GM12878 (cell line): ENCODE measurements at regions not wholly inside any gene's neighbourhood (a gene's known extent, or its start where the extent isn't known, plus 50 kb on each side); places are given as distances from the start of the nearest gene placed in this dataset.
"Not testable (repeated sequence)": the region's sequence is repeated elsewhere in the genome, so short reads cannot be mapped to it uniquely, and the experiment has no call there.

ENCODE experiments used
- ATAC-seq: fragments of 200-7000 bp; cut with Tn5 transposase; 3 replicates; pipeline ENCODE4 v1.9.1; 2020; ENCODE audit warnings: mild to moderate bottlenecking, moderate library complexity
- BruUV-seq: library from RNA; stranded (reverse); fragments of 400-500 nt; replicated peaks from 2 replicates; lab custom pipeline; 2021; lab: Mats Ljungman, UMichigan
- CTCF ChIA-PET: fragments of 300-600 bp; sonication (Branson Sonifier 250); formaldehyde crosslinking; extraction: SDS; loops from one replicate; lab custom pipeline; 2021; ENCODE audit warnings: inconsistent platforms; lab: Yijun Ruan, JAX
- POLR2A ChIA-PET: fragments of 350-600 bp; formaldehyde crosslinking; extraction: SDS; loops from one replicate; lab custom pipeline; 2021; ENCODE audit warnings: inconsistent platforms; lab: Charles Lee
- RAD21 ChIA-PET: fragments of 300-600 bp; sonication (Branson Sonifier 250); formaldehyde crosslinking; loops from one replicate; lab custom pipeline; 2023; ENCODE audit warnings: antibody characterized with exemption; ENCODE audit not compliant: unreplicated experiment; lab: Charles Lee
- SMC1A ChIA-PET: fragments of 300-600 bp; sonication (Branson Sonifier 250); formaldehyde crosslinking; loops from one replicate; lab custom pipeline; 2023; ENCODE audit not compliant: unreplicated experiment, uncharacterized antibody; lab: Charles Lee
- DNase-seq: peaks from one replicate; pipeline ENCODE4 v3.0.0-alpha.2; 2011; ENCODE audit warnings: low read depth, low spot score
- FAIRE-seq: peaks from 3 replicates; lab custom pipeline; 2011; peaks lifted over from hg19 to GRCh38; lab: Jason Lieb, UNC
- H2AFZ ChIP-seq: 2 replicates; pipeline ENCODE4 v1.6.0; 2011; ENCODE audit warnings: low read depth, low read length, control low read depth; ENCODE audit not compliant: control insufficient read depth
- H3K27ac ChIP-seq: 2 replicates; pipeline ENCODE4 v1.5.1; 2011; ENCODE audit warnings: control low read depth; ENCODE audit not compliant: control insufficient read depth, insufficient read depth
- H3K27me3 ChIP-seq, 2 experiments: replicated peaks in 1 of 2; 2 replicates each; pipeline versions ENCODE4 v1.6.0 to v1.6.1; 2011; ENCODE audit warnings: low read length in 1 of 2; ENCODE audit not compliant: control insufficient read depth in 2 of 2, insufficient read depth in 2 of 2
- H3K36me3 ChIP-seq, 2 experiments: 2 replicates each; pipeline ENCODE4 v1.5.1; 2011; ENCODE audit warnings: low read length in 1 of 2; ENCODE audit not compliant: control insufficient read depth in 2 of 2, insufficient read depth in 2 of 2
- H3K4me1 ChIP-seq: 2 replicates; pipeline ENCODE4 v1.6.1; 2011; ENCODE audit warnings: mild to moderate bottlenecking, low read length, moderate library complexity, mixed read lengths; ENCODE audit not compliant: control insufficient read depth, insufficient read depth
- H3K4me2 ChIP-seq: 2 replicates; pipeline ENCODE4 v1.6.0; 2011; ENCODE audit warnings: control low read depth; ENCODE audit not compliant: control insufficient read depth, insufficient read depth
- H3K4me3 ChIP-seq: fragments of 200-600 bp; sonication (generic); 2 replicates; pipeline ENCODE4 v1.5.1; 2016
- H3K79me2 ChIP-seq: 2 replicates; pipeline ENCODE4 v1.6.0; 2011; ENCODE audit warnings: low read length; ENCODE audit not compliant: control insufficient read depth, insufficient read depth
- H3K9ac ChIP-seq: 2 replicates; pipeline ENCODE4 v1.8.0; 2011; ENCODE audit warnings: low read length, control low read depth, mixed read lengths; ENCODE audit not compliant: control insufficient read depth, insufficient read depth
- H3K9me3 ChIP-seq: replicated peaks from 3 replicates; pipeline ENCODE4 v1.5.1; 2011; ENCODE audit warnings: mild to moderate bottlenecking, low read length; ENCODE audit not compliant: control insufficient read depth, insufficient read depth
- H4K20me1 ChIP-seq: 2 replicates; pipeline ENCODE4 v1.6.0; 2011; ENCODE audit not compliant: control insufficient read depth, insufficient read depth
- ASH2L ChIP-seq: fragments of 300-600, 200-600 bp; sonication (generic); IDR thresholded peaks from 2 replicates; pipeline ENCODE4 v1.6.1; 2017; ENCODE audit warnings: low read depth, mild to moderate bottlenecking, borderline replicate concordance
- EZH2 ChIP-seq: IDR thresholded peaks from 2 replicates; pipeline ENCODE4 v1.6.1; 2012; ENCODE audit warnings: low read depth, mild to moderate bottlenecking, control low read depth, inconsistent platforms, low read length, borderline replicate concordance; ENCODE audit not compliant: control insufficient read depth
- IKZF1 ChIP-seq: fragments of 450-650 bp; conservative IDR thresholded peaks from 2 replicates; pipeline ENCODE4 v1.6.1; 2017; ENCODE audit warnings: antibody characterized with exemption, mild to moderate bottlenecking
- KAT2A ChIP-seq: conservative IDR thresholded peaks from 2 replicates; pipeline ENCODE4 v1.6.1; 2011; ENCODE audit warnings: low read depth, low read length; ENCODE audit not compliant: control insufficient read depth
- MTA2 ChIP-seq: fragments of 450-650 bp; IDR thresholded peaks from 2 replicates; pipeline ENCODE4 v1.6.1; 2016; ENCODE audit warnings: low read depth, mild to moderate bottlenecking, moderate library complexity
- RUNX3 ChIP-seq: IDR thresholded peaks from 2 replicates; pipeline ENCODE4 v1.6.1; 2012; ENCODE audit warnings: low read length, inconsistent platforms
- TCF12 ChIP-seq: IDR thresholded peaks from 2 replicates; pipeline ENCODE4 v1.6.1; 2011; ENCODE audit warnings: low read depth, mild to moderate bottlenecking, low read length
- WGBS: methylation state at CpG from one replicate; pipeline ENCODE4 v1.1.6; 2016; ENCODE audit warnings: low lambda C conversion rate; ENCODE audit not compliant: insufficient replicate concordance, insufficient coverage; ENCODE audit errors: missing lambda C conversion rate; 5-methylcytosine and 5-hydroxymethylcytosine counted together
- in situ Hi-C: fragments of 300-500 bp; cut with MboI; formaldehyde crosslinking; loops from 9 replicates; pipeline ENCODE4 v1.14.3; 2018; ENCODE audit warnings: mixed read lengths
- intact Hi-C: fragments of 100-400 bp; cut with micrococcal nuclease; formaldehyde crosslinking; loops from one replicate; pipeline ENCODE4 v1.14.2; 2022; ENCODE audit not compliant: unreplicated experiment
- TF ChIP-seq, protein P1 (sequence below): IDR thresholded peaks from 2 replicates; pipeline ENCODE4 v1.6.1; 2012; ENCODE audit warnings: low read depth, low read length, improper control_type of control experiment

DNA sequence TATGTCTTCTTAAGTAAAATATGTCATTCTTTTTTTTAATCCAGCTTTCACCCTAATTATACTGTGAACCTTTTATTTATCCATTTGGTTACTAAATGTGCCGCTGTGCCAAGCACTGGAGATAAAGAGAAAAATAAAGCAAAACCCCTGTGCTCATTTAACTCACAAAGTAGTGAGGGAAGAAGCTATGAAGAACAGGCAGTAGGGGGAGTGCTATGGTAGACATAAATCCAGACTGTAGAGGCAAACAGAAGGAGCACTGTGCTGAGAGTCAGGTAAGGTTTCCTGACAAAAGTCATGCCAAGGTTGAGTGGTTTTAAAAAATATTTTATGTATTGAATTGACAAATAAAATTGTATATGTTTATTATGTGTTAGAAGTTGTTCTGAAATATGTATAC is 188.5 kb upstream of the SYT10 start:
- Histone ChIP-seq H2AFZ (no peak overlapping the region), H3K36me3 (no peaks in the 10 kb centered on the region), H3K27me3 (no peaks in the 10 kb centered on the region), H3K27ac (no peak overlapping the region), H3K9ac (no peak overlapping the region), H4K20me1 (no peaks in the 10 kb centered on the region), H3K4me1 (no peaks in the 10 kb centered on the region), H3K4me3 (no peak overlapping the region), H3K9me3 (no peaks in the 10 kb centered on the region), H3K4me2 (no peak overlapping the region), H3K79me2 (no peaks in the 10 kb centered on the region)
- no peak for ATAC-seq
- no peak for DNase-seq
- TF ChIP-seq KAT2A (no peak), IKZF1 (no peak), MTA2 (no peak), TCF12 (no peak)
- TF ChIP-seq, protein P1, sequence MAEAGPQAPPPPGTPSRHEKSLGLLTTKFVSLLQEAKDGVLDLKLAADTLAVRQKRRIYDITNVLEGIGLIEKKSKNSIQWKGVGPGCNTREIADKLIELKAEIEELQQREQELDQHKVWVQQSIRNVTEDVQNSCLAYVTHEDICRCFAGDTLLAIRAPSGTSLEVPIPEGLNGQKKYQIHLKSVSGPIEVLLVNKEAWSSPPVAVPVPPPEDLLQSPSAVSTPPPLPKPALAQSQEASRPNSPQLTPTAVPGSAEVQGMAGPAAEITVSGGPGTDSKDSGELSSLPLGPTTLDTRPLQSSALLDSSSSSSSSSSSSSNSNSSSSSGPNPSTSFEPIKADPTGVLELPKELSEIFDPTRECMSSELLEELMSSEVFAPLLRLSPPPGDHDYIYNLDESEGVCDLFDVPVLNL: no peak
- intact Hi-C loops: no loop called here
- 60% methylated on average over 1 of the region's 1 CpG for WGBS
- FAIRE-seq: no peak
- in situ Hi-C loops: no loop called here
- ChIA-PET CTCF (no interaction called here), POLR2A (no interaction called here), SMC1A (no interaction called here), RAD21 (no interaction called here)
- no TSS peak for BruUV-seq

DNA sequence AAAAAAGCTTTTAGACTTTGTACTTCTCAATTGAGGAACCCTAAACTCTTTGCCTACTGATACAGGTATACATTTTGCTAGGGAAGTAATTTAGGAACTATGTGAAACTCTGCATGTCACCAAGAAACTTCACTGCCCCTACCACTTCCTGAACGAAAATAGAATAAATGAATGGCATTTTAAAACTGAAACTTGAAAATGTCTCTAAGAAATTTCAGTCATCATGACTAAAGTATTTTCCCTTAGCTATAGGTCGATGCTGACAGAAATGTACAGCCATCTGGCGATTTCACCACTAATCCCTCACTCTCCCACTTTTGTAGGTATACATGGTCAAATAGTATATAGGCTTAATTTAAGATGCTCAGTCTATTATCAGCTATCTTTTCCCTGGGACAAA is 194.9 kb upstream of the SYT10 start:
- ATAC-seq (peak; percentile 22; the same call in 2 of the 3 replicates), FAIRE-seq (no peak), DNase-seq (no peak)
- ChIA-PET CTCF (no interaction called here), RAD21 (no interaction called here), SMC1A (interaction anchor here (0.6 to 1.0 kb wide), 2 partner anchors 24 to 130 kb away, joined by 3 read pairs; no protein-coding TSS in a partner anchor), POLR2A (no interaction called here)
- in situ Hi-C loops: no loop called here
- H3K27ac ChIP-seq: no peak overlapping the region
- no peaks in the 10 kb centered on the region for H4K20me1 ChIP-seq
- no peak overlapping the region for H2AFZ ChIP-seq
- 20% methylated on average over 3 of the region's 3 CpGs for WGBS
- intact Hi-C loops: no loop called here
- H3K4me2 ChIP-seq: no peak overlapping the region
- BruUV-seq: no TSS peak
- no peak overlapping the region for H3K9ac ChIP-seq
- no peaks in the 10 kb centered on the region for H3K36me3 ChIP-seq
- no peak overlapping the region for H3K4me3 ChIP-seq
- H3K4me1 ChIP-seq: no peaks in the 10 kb centered on the region
- TF ChIP-seq ASH2L: no peak
- TF ChIP-seq EZH2: no peak
- peak; percentile 32; the same call in 1 of the 2 replicates for TF ChIP-seq RUNX3
- TF ChIP-seq, all 136 proteins: peak for 1
- no peaks in the 10 kb centered on the region for H3K27me3 ChIP-seq
- no peaks in the 10 kb centered on the region; the same call in 2 of the 3 replicates for H3K9me3 ChIP-seq
- H3K79me2 ChIP-seq: no peaks in the 10 kb centered on the region

DNA sequence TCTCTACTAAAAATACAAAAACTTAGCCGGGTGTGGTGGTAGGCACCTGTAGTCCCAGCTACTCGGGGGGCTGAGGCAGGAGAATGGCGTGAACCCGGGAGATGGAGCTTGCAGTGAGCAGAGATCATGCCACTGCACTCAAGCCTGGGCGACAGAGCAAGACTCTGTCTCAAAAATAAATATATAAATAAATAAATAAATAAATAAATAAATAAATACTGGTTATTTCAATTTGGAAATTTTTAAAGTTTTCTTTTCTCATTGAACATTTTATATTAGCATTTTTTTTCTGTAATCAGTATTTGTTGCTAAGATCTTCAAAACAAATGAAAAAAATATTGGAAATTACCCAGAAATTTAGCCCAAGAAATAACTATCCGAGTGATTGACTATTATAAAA is 197.3 kb upstream of the SYT10 start:
- in situ Hi-C loops, H3K27me3 ChIP-seq, SMC1A ChIA-PET, H4K20me1 ChIP-seq, BruUV-seq, H3K9ac ChIP-seq, FAIRE-seq, H3K4me3 ChIP-seq, ATAC-seq, H3K36me3 ChIP-seq, H3K4me2 ChIP-seq, H3K27ac ChIP-seq, H3K4me1 ChIP-seq, intact Hi-C loops, DNase-seq, H3K79me2 ChIP-seq, RAD21 ChIA-PET, H2AFZ ChIP-seq, H3K9me3 ChIP-seq, POLR2A ChIA-PET, CTCF ChIA-PET: not testable (repeated sequence)
- 35% methylated on average over 6 of the region's 6 CpGs for WGBS
